ENCODE measurements at regions not wholly inside any gene's neighbourhood (a gene's known extent, or its start where the extent isn't known, plus 50 kb on each side); places are given as distances from the start of the nearest gene placed in this dataset.

- DNase-seq (ENCODE audit: low read depth in 3 of 3), result no peak
Observed at GRCh38 chr7:50962962-50963374, 180.3 kb upstream of the GRB10 start.

GRCh38 chr7:50962281-50962883 lies 179.7 kb upstream of the GRB10 start:
- DNase-seq (ENCODE audit: low read depth in 3 of 3), result no peak

- DNase-seq (ENCODE audit: low read depth in 3 of 3), result no peak
Observed at GRCh38 chr7:50960621-50961310, 178.1 kb upstream of the GRB10 start.

- no peak for DNase-seq (ENCODE audit: low read depth in 3 of 3)
Observed at GRCh38 chr7:50959991-50960390, 177.3 kb upstream of the GRB10 start.

- DNase-seq (ENCODE audit: low read depth in 3 of 3), result no peak
Observed at GRCh38 chr7:50959560-50959959, 176.9 kb upstream of the GRB10 start.

GRCh38 chr7:50957855-50958254 lies 175.2 kb upstream of the GRB10 start:
- DNase-seq (ENCODE audit: low read depth in 3 of 3), result no peak

- DNase-seq (ENCODE audit: low read depth in 3 of 3), result no peak
Observed at GRCh38 chr7:50957431-50957830, 174.7 kb upstream of the GRB10 start.

GRCh38 chr7:50956522-50957155 lies 173.9 kb upstream of the GRB10 start:
- DNase-seq (ENCODE audit: low read depth in 3 of 3), result no peak

- DNase-seq (ENCODE audit: low read depth in 3 of 3), result no peak
Observed at GRCh38 chr7:50954716-50955115, 172.0 kb upstream of the GRB10 start.

- DNase-seq (ENCODE audit: low read depth in 3 of 3), result no peak
Observed at GRCh38 chr7:50954245-50954644, 171.5 kb upstream of the GRB10 start.

- no peak for DNase-seq (ENCODE audit: low read depth in 3 of 3)
Observed at GRCh38 chr7:50953820-50954219, 171.1 kb upstream of the GRB10 start.

- no peak for DNase-seq (ENCODE audit: low read depth in 3 of 3)
Observed at GRCh38 chr7:50953303-50953702, 170.6 kb upstream of the GRB10 start.

- no peak for DNase-seq (ENCODE audit: low read depth in 3 of 3)
Observed at GRCh38 chr7:50952544-50952943, 169.8 kb upstream of the GRB10 start.

- DNase-seq (ENCODE audit: low read depth in 3 of 3), result no peak
Observed at GRCh38 chr7:50952120-50952519, 169.4 kb upstream of the GRB10 start.

- no peak for DNase-seq (ENCODE audit: low read depth in 3 of 3)
Observed at GRCh38 chr7:50943482-50943881, 160.8 kb upstream of the GRB10 start.

- DNase-seq (ENCODE audit: low read depth in 3 of 3), result no peak
Observed at GRCh38 chr7:50941525-50941924, 158.8 kb upstream of the GRB10 start.

- DNase-seq (ENCODE audit: low read depth in 3 of 3), result no peak
Observed at GRCh38 chr7:50940621-50941020, 157.9 kb upstream of the GRB10 start.

- no peak for DNase-seq (ENCODE audit: low read depth in 3 of 3)
Observed at GRCh38 chr7:50939021-50939420, 156.3 kb upstream of the GRB10 start.

GRCh38 chr7:50937727-50938126 lies 155.0 kb upstream of the GRB10 start:
- DNase-seq (ENCODE audit: low read depth in 3 of 3), result no peak

GRCh38 chr7:50926049-50926448 lies 143.4 kb upstream of the GRB10 start:
- DNase-seq (ENCODE audit: low read depth in 3 of 3), result no peak

GRCh38 chr7:50923476-50923875 lies 140.8 kb upstream of the GRB10 start:
- DNase-seq (ENCODE audit: low read depth in 3 of 3), result no peak

GRCh38 chr7:50921114-50921813 lies 138.6 kb upstream of the GRB10 start:
- DNase-seq (ENCODE audit: low read depth in 3 of 3), result no peak

Measured in stimulated activated CD4-positive, alpha-beta T cell treated with anti-CD3 and anti-CD28 coated beads, TNF-alpha, amount 100 ng/mL, for 48 hours (primary cell).